HL-60 (cell line): ENCODE measurements at regions not wholly inside any gene's neighbourhood (a gene's known extent, or its start where the extent isn't known, plus 50 kb on each side); places are given as distances from the start of the nearest gene placed in this dataset.

Source experiments
- DNase-seq, 2 experiments: peaks; one replicate each; pipeline ENCODE4 v3.0.0-alpha.2; 2010 to 2020; ENCODE audit warnings: low read depth in 1 of 2, low spot score in 1 of 2
- H3K27ac ChIP-seq: fragments of 250-450 bp; sonication (Bioruptor Pico); replicated peaks from 2 replicates; pipeline ENCODE4 v1.5.1; 2020; ENCODE audit warnings: mild to moderate bottlenecking, moderate library complexity
- H3K27me3 ChIP-seq: fragments of 250-450 bp; sonication (Bioruptor Pico); 2 replicates; pipeline ENCODE4 v1.5.1; 2021; ENCODE audit warnings: mild to moderate bottlenecking, moderate library complexity; ENCODE audit not compliant: insufficient read depth, poor library complexity, severe bottlenecking
- H3K4me3 ChIP-seq: replicated peaks from 2 replicates; pipeline ENCODE4 v1.5.1; 2011; ENCODE audit warnings: mild to moderate bottlenecking, control low read depth, low read length; ENCODE audit not compliant: insufficient read depth
- CTCF ChIP-seq: IDR thresholded peaks from one replicate; pipeline ENCODE4 v1.5.1; 2011; ENCODE audit warnings: low read length, control low read depth, inconsistent platforms; ENCODE audit not compliant: insufficient read depth
- GABPA ChIP-seq: IDR thresholded peaks from 2 replicates; pipeline ENCODE4 v1.6.1; 2012; ENCODE audit warnings: low read depth
- POLR2AphosphoS5 ChIP-seq: IDR thresholded peaks from 2 replicates; pipeline ENCODE4 v1.6.1; 2012; ENCODE audit warnings: low read depth
- SPI1 ChIP-seq: IDR thresholded peaks from 2 replicates; pipeline ENCODE4 v1.6.1; 2012; ENCODE audit warnings: low read depth, mild to moderate bottlenecking, borderline replicate concordance
- TF ChIP-seq, protein P1 (sequence below): IDR thresholded peaks from 2 replicates; pipeline ENCODE4 v1.6.1; 2012; ENCODE audit warnings: low read depth; ENCODE audit not compliant: insufficient replicate concordance

- no peak overlapping the region for H3K4me3 ChIP-seq
- H3K27me3 ChIP-seq: no peaks in the 10 kb centered on the region
- DNase-seq: no peak
- TF ChIP-seq CTCF (no peak), POLR2AphosphoS5 (no peak), GABPA (no peak), SPI1 (no peak)
- TF ChIP-seq, protein P1, sequence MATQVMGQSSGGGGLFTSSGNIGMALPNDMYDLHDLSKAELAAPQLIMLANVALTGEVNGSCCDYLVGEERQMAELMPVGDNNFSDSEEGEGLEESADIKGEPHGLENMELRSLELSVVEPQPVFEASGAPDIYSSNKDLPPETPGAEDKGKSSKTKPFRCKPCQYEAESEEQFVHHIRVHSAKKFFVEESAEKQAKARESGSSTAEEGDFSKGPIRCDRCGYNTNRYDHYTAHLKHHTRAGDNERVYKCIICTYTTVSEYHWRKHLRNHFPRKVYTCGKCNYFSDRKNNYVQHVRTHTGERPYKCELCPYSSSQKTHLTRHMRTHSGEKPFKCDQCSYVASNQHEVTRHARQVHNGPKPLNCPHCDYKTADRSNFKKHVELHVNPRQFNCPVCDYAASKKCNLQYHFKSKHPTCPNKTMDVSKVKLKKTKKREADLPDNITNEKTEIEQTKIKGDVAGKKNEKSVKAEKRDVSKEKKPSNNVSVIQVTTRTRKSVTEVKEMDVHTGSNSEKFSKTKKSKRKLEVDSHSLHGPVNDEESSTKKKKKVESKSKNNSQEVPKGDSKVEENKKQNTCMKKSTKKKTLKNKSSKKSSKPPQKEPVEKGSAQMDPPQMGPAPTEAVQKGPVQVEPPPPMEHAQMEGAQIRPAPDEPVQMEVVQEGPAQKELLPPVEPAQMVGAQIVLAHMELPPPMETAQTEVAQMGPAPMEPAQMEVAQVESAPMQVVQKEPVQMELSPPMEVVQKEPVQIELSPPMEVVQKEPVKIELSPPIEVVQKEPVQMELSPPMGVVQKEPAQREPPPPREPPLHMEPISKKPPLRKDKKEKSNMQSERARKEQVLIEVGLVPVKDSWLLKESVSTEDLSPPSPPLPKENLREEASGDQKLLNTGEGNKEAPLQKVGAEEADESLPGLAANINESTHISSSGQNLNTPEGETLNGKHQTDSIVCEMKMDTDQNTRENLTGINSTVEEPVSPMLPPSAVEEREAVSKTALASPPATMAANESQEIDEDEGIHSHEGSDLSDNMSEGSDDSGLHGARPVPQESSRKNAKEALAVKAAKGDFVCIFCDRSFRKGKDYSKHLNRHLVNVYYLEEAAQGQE: no peak
- no peak overlapping the region for H3K27ac ChIP-seq
These were observed 157.3 kb upstream of the MMADHC start for GRCh38 chr2:149744865-149745264.

DNA sequence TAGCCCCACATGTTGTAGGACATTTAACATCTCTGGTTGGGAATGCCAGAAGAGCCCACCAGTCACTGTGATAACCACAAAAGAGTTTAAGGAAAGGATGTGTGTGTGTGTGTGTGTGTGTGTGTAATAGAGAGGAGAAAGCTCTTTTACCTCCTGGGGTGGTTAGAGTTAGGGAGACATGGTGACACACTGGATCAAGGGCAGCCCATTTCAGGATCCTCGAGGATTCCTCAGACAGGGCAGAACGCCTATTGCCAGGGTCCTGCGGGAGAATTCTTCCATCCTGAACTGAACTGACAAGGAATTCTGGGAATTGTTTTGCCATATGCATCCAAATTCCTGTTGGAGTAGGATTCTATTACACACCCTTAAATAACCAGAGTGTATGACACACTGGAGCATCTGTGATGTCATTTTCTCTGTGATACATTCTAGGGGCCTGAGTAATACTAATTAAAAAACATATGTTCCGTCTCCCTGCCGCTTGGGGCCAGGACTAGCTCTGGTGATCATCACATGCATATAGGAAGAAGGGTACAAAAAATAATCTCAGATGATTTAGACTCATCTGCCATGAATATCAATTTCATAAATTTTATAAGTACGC, 156.4 kb upstream of the MMADHC start:
- no peak for TF ChIP-seq POLR2AphosphoS5
- Histone ChIP-seq H3K4me3 (no peak overlapping the region), H3K27me3 (no peaks in the 10 kb centered on the region), H3K27ac (no peak overlapping the region)
- no peak for DNase-seq

DNA sequence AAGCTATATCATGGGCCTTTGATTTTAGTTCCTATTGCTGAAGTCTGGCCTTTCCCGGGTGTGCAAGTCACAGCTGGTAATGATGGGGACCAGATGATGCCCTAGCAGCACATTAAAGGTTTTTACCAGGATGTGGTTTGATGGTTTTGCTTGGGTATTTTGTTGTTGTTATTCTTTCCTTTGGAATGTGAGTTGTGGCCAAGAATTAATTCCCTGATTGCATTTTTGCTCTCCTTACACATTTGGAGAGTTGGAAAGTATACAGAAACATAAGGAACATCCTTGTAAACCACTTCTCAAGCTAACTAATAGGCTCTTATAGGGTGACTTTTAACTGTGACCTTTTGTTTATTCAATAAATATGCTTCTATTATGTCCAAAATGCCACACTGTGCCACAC, 154.1 kb upstream of the MMADHC start:
- TF ChIP-seq POLR2AphosphoS5: no peak
- no peak for TF ChIP-seq GABPA
- TF ChIP-seq CTCF: no peak
- TF ChIP-seq, protein P1: no peak
- no peak for TF ChIP-seq SPI1
- no peak overlapping the region for H3K27ac ChIP-seq
- no peak for DNase-seq

GRCh38 chr2:149740490-149740889, 152.9 kb upstream of the MMADHC start:
- Histone ChIP-seq H3K4me3 (no peak overlapping the region), H3K27ac (no peak overlapping the region), H3K27me3 (no peaks in the 10 kb centered on the region)
- no peak for DNase-seq
- TF ChIP-seq POLR2AphosphoS5 (no peak), GABPA (no peak)
- TF ChIP-seq, protein P1: no peak

More for the DNA sequence above, 154.1 kb upstream of the MMADHC start:
- H3K27me3 ChIP-seq: no peaks in the 10 kb centered on the region
- no peak overlapping the region for H3K4me3 ChIP-seq
